HG03103 (cell line): ENCODE measurements at regions not wholly inside any gene's neighbourhood (a gene's known extent, or its start where the extent isn't known, plus 50 kb on each side); places are given as distances from the start of the nearest gene placed in this dataset.
"Not testable (repeated sequence)": the region's sequence is repeated elsewhere in the genome, so short reads cannot be mapped to it uniquely, and the experiment has no call there.

Source experiments
- ATAC-seq: cut with Tn5 transposase; IDR thresholded peaks from one replicate; pipeline ENCODE4 v1.9.1; 2021; ENCODE audit warnings: low read depth; ENCODE audit not compliant: unreplicated experiment

- ATAC-seq: no peak
These were observed 58.5 kb upstream of the DHRS4 start for GRCh38 chr14:23895053-23895419.

GRCh38 chr14:23895480-23895879, 58.1 kb upstream of the DHRS4 start:
- ATAC-seq: no peak

DNA sequence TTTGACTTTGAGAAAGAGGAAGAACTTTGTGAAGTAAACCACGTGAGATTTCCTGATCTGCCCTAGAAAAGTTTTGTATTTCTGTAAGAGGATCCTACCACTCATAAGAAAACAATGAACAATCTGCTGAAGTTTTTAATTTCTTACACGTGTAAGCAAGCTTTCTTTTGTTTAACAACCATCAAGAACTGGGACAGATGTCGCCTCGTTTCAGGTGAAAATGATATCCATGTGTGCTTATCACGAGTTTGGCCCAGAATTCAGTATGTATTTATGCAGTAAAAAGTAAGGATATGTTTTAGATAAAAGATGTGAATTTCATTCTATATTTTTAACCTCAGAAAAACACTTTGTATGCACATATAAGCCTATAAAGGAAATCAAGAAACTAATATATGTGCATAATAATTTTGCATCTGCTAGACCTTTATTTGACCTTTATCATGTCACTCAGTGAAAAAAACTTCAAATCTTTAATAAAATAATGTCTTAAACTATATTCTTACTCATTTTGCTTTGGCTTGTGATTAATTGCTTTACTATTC, 56.9 kb upstream of the DHRS4 start:
- ATAC-seq: no peak

DNA sequence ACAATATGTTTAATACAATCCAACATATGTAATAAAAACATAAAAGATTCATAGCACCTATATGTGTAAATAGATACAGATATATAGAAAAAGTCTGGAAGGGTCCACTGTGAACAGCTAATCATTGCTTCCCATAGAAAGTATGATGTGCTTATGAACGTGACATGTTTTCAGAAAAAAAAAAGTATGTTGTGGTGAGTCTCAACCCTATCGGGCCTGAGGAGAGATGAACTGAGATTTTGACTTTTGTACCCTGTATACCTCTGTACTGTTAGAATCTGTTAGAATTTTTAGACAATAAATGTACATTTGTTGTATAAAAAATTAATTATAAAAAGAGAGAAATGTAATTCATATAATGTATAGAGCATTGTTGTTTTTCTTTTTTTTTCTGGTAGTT, 56.3 kb upstream of the DHRS4 start:
- ATAC-seq: not testable (repeated sequence)

DNA sequence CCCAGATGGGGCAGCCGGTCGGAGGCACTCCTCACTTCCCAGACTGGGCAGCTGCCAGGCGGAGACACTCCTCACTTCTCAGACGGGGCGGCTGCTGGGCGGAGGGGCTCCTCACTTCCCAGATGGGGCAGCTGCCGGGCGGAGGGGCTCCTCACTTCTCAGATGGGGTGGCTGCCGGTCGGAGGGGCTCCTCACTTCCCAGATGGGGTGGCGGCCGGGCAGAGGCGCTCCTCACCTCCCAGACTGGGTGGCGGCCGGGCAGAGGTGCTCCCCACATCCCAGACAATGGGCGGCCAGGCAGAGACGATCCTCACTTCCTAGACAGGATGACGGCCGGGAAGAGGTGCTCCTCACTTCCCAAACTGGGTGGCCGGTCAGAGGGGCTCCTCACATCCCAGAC, 55.2 kb upstream of the DHRS4 start:
- ATAC-seq: not testable (repeated sequence)

DNA sequence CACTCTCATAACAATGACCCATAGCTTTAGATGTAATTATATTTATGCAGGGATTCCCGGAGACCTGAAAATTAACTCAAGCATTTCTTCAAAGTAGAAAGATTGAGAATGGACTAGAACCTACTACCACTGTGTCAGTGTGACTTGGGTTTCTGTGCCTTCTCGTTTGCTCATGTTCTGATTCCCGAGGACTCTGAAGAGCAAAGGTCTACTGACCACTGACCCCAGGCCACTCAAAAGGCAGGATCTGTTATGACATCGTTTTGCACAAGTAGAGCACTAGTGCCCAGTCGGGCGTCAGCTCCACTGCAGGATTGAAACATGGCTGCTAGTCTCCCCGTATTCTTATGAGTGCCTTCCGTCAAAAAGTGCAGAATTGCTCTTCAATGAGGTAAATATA, 53.8 kb upstream of the DHRS4 start:
- ATAC-seq: no peak

DNA sequence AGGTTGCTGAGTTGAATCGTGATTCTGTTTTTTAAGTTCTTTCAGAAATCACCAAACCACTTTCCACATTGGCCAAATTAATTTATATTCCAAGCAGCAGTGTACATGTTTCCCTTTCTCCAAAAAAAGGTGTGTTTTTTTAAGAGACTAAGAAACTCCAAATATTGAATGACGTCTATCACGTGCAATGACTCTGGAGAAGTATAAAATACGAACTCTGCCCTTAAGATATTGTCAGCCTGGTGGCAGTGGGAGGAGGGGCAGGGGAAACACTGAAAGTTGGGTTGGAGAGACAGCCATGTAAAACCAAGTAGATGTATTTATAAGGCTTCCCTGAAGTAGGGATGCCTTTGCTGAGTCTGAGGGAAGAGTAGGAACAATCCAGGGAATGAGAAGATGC, 50.1 kb upstream of the DHRS4 start:
- no peak for ATAC-seq
